ENCODE measurements at regions not wholly inside any gene's neighbourhood (a gene's known extent, or its start where the extent isn't known, plus 50 kb on each side); places are given as distances from the start of the nearest gene placed in this dataset.
"Not testable (repeated sequence)": the region's sequence is repeated elsewhere in the genome, so short reads cannot be mapped to it uniquely, and the experiment has no call there.

DNA sequence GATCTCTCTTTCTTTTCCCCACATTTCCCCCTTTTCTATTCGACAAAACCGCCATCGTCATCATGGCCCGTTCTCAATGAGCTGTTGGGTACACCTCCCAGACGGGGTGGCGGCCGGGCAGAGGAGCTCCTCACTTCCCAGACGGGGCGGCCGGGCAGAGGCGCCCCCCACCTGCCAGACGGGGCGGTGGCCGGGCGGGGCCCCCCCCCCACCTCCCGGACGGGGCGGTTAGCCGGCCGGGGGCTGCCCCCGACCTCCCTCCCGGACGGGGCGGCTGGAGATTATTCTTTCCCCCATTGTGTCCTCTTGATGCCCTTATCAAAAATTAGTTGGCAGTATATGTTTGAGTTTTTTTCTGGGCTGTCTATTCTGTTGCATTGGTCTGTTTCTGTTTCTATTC lies 56.9 kb upstream of the ZNF184 start:
- TF ChIP-seq, protein P1, sequence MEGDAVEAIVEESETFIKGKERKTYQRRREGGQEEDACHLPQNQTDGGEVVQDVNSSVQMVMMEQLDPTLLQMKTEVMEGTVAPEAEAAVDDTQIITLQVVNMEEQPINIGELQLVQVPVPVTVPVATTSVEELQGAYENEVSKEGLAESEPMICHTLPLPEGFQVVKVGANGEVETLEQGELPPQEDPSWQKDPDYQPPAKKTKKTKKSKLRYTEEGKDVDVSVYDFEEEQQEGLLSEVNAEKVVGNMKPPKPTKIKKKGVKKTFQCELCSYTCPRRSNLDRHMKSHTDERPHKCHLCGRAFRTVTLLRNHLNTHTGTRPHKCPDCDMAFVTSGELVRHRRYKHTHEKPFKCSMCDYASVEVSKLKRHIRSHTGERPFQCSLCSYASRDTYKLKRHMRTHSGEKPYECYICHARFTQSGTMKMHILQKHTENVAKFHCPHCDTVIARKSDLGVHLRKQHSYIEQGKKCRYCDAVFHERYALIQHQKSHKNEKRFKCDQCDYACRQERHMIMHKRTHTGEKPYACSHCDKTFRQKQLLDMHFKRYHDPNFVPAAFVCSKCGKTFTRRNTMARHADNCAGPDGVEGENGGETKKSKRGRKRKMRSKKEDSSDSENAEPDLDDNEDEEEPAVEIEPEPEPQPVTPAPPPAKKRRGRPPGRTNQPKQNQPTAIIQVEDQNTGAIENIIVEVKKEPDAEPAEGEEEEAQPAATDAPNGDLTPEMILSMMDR (IDR thresholded peaks at IDR 0.05; ENCODE audit: insufficient read depth, low read depth, low read length) = not testable (repeated sequence)
- TF ChIP-seq EZH2 (IDR thresholded peaks at IDR 0.05; ENCODE audit: insufficient read depth, low read length) = not testable (repeated sequence)

Measured in astrocyte (in vitro differentiated cells and primary cell).